HepG2 (cell line): ENCODE measurements at regions not wholly inside any gene's neighbourhood (a gene's known extent, or its start where the extent isn't known, plus 50 kb on each side); places are given as distances from the start of the nearest gene placed in this dataset.

Experiments used
- ATAC-seq: fragments of 200-7000 bp; cut with Tn5 transposase; 3 replicates; pipeline ENCODE4 v1.9.1; 2020; ENCODE audit warnings: mild to moderate bottlenecking, moderate library complexity
- BruUV-seq: library from RNA; stranded (reverse); fragments of 400-500 nt; replicated peaks from 2 replicates; lab custom pipeline; 2021; lab: Mats Ljungman, UMichigan
- CTCF ChIA-PET: fragments of 300-600 bp; formaldehyde crosslinking; extraction: SDS; loops from one replicate; lab custom pipeline; 2021; ENCODE audit warnings: low total read pairs, inconsistent platforms, low intra/inter-chr PET ratio; lab: Yijun Ruan, JAX
- POLR2A ChIA-PET: fragments of 350-600 bp; sonication (Branson Sonifier 250); formaldehyde crosslinking; loops from one replicate; lab custom pipeline; 2020; ENCODE audit warnings: antibody characterized with exemption, inconsistent platforms; lab: Yijun Ruan, JAX
- DNase-seq: peaks from one replicate; pipeline ENCODE4 v3.0.0-alpha.2; 2015; ENCODE audit warnings: low spot score
- FAIRE-seq: peaks from 3 replicates; lab custom pipeline; 2011; peaks lifted over from hg19 to GRCh38; lab: Jason Lieb, UNC
- H2AFZ ChIP-seq: one replicate; pipeline ENCODE4 v1.6.1; 2011; ENCODE audit warnings: low read length, inconsistent platforms
- H3K27ac ChIP-seq: fragments of 300-600 bp; 3 replicates; pipeline ENCODE4 v1.8.0; 2011; ENCODE audit warnings: mixed run types, mild to moderate bottlenecking, mixed read lengths, low read length, inconsistent platforms; ENCODE audit not compliant: insufficient read depth; ENCODE audit errors: extremely low read length
- H3K27me3 ChIP-seq, 2 experiments: fragments of 200-600 bp in 1 of 2; 2 replicates in 1 of 2; 3 replicates in 1 of 2; pipeline versions ENCODE4 v1.6.0 to v1.8.0; 2011; ENCODE audit warnings: low read length in 2 of 2, mild to moderate bottlenecking in 2 of 2, moderate library complexity in 2 of 2, inconsistent platforms in 1 of 2; ENCODE audit not compliant: insufficient read depth in 2 of 2, control insufficient read depth in 1 of 2
- H3K36me3 ChIP-seq, 2 experiments: fragments of 200-600 bp in 1 of 2; replicated peaks in 1 of 2; 2 replicates in 1 of 2; 3 replicates in 1 of 2; pipeline versions ENCODE4 v1.5.1 to v1.8.0; 2011; ENCODE audit warnings: low read length in 2 of 2, inconsistent platforms in 1 of 2; ENCODE audit not compliant: insufficient read depth in 2 of 2, control insufficient read depth in 1 of 2
- H3K4me1 ChIP-seq: 2 replicates; pipeline ENCODE4 v1.5.1; 2012; ENCODE audit warnings: low read length, inconsistent platforms; ENCODE audit not compliant: insufficient read depth
- H3K4me2 ChIP-seq: 2 replicates; pipeline ENCODE4 v1.6.0; 2011; ENCODE audit warnings: low read depth, low read length, inconsistent platforms
- H3K4me3 ChIP-seq, 3 experiments: fragments of 200-600 bp in 1 of 3; sonication (generic), shearing (Covaris generic) in 1 of 3; replicated peaks in 1 of 3; 2 replicates each; pipeline ENCODE4 v1.5.1; 2011 to 2016; ENCODE audit warnings: low read length in 3 of 3, inconsistent platforms in 2 of 3, low read depth in 2 of 3, mild to moderate bottlenecking in 2 of 3, control low read depth in 1 of 3, mixed read lengths in 1 of 3; ENCODE audit not compliant: insufficient read depth in 1 of 3
- H3K79me2 ChIP-seq: one replicate; pipeline ENCODE4 v1.6.1; 2011; ENCODE audit warnings: low read length, inconsistent platforms; ENCODE audit not compliant: insufficient read depth
- H3K9ac ChIP-seq: 2 replicates; pipeline ENCODE4 v1.6.0; 2011; ENCODE audit warnings: mild to moderate bottlenecking, low read depth, low read length, inconsistent platforms; ENCODE audit not compliant: insufficient read depth
- H3K9me3 ChIP-seq: 2 replicates; pipeline ENCODE4 v1.5.1; 2012; ENCODE audit warnings: mild to moderate bottlenecking, low read length
- H4K20me1 ChIP-seq: 2 replicates; pipeline ENCODE4 v1.6.0; 2011; ENCODE audit warnings: inconsistent platforms, mild to moderate bottlenecking, low read length, moderate library complexity; ENCODE audit not compliant: insufficient read depth
- CEBPB ChIP-seq: IDR thresholded peaks from 2 replicates; pipeline ENCODE4 v1.6.1; 2011; ENCODE audit warnings: low read depth, low read length, improper control_type of control experiment, borderline replicate concordance
- MAFF ChIP-seq: IDR thresholded peaks from 2 replicates; pipeline ENCODE4 v1.6.1; 2011; ENCODE audit warnings: low read depth, low read length, improper control_type of control experiment
- MAFK ChIP-seq, 2 experiments: IDR thresholded peaks in 1 of 2; conservative IDR thresholded peaks in 1 of 2; 2 replicates each; pipeline ENCODE4 v1.6.1; 2011; ENCODE audit warnings: improper control_type of control experiment in 2 of 2, low read length in 2 of 2
- MLLT10 ChIP-seq: sonication (generic); formaldehyde crosslinking; IDR thresholded peaks from 2 replicates; pipeline ENCODE4 v1.4.0; 2020; ENCODE audit warnings: missing genetic modification reagents
- ZNF619 ChIP-seq: sonication (generic); formaldehyde crosslinking; IDR thresholded peaks from 2 replicates; pipeline ENCODE4 v1.4.0; 2020; ENCODE audit warnings: mild to moderate bottlenecking, missing genetic modification reagents
- WGBS: methylation state at CpG from one replicate; pipeline ENCODE4 v1.1.6; 2017; ENCODE audit warnings: low lambda C conversion rate; 5-methylcytosine and 5-hydroxymethylcytosine counted together
- in situ Hi-C: cut with HindIII; loops from 2 replicates; pipeline ENCODE4 v1.10.0; 2017; ENCODE audit warnings: low pct_unique_long_range_greater_than_20kb; ENCODE audit not compliant: extremely low pct_ligation_motif_present
- intact Hi-C: fragments of 100-400 bp; cut with micrococcal nuclease; formaldehyde crosslinking; loops from one replicate; pipeline ENCODE4 v1.10.0; 2022; ENCODE audit not compliant: unreplicated experiment
- TF ChIP-seq, protein P1 (sequence below), 2 experiments: fragments of 450-650 bp in 1 of 2; sonication (generic) in 1 of 2; formaldehyde crosslinking; IDR thresholded peaks; 2 replicates each; pipeline versions ENCODE4 v1.5.0 to v1.8.0; 2020 to 2022; ENCODE audit warnings: mild to moderate bottlenecking in 1 of 2, missing genetic modification reagents in 1 of 2
- TF ChIP-seq, protein P2 (sequence below): sonication (generic); formaldehyde crosslinking; IDR thresholded peaks from 2 replicates; pipeline ENCODE4 v1.5.1; 2020; ENCODE audit warnings: mild to moderate bottlenecking, missing genetic modification reagents, moderate library complexity

DNA sequence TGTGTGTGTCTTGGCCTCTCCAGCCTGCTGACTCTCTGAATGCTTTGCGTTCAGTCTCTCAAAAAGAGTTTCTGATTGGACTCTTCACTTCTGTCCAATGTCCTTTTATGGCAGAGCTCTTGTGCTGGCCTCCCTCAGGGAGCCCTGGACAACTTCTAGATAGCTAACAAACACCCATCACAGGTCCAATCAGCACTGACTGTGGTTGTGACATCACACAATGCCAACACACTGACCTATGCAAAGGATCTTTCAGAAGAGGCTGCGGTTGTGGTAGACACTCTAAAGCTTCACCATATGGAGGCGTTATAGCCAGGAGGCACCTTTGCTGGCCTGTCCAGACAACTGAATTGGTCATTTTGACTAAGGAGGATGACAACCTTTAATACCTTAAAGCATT, 53.8 kb upstream of the LSM6 start (continued):
- no peak for TF ChIP-seq ZNF619 (CRISPR knock-in tag)

DNA sequence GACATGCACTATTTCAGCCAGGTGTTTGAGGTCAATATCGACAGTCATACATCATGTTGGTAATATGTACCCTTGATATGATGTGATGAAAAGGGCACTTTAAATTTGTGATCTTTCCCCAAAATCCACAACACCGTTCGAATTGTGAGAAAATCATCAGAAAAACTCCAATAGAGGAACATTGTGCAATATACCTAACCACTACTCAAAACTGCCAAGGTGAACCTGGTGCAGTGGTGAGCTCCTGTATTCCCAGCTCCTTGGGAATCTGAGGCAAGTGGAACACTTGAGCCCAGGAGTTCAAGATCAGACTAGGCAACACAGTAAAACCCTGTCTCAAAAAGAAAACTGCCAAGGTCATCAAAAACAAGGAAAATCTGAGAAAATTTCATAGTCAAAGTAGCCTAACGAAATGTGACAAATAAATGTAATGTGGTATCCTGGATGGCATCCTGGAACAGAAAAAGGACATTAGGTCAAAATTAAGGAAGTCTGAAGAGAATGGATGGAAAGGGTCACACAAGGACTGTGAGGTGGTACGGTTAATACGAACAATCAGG, 55.6 kb upstream of the LSM6 start:
- CTCF ChIA-PET, result no interaction called here
- H3K4me1 ChIP-seq, result no peaks in the 10 kb centered on the region

More for the DNA sequence above, 55.6 kb upstream of the LSM6 start:
- H3K36me3 ChIP-seq, result no peaks in the 10 kb centered on the region
- H3K4me3 ChIP-seq, result no peak overlapping the region
- no peaks in the 10 kb centered on the region for H3K9me3 ChIP-seq
- H3K9ac ChIP-seq, result no peak overlapping the region
- no peak overlapping the region for H3K4me2 ChIP-seq
- TF ChIP-seq, protein P1, sequence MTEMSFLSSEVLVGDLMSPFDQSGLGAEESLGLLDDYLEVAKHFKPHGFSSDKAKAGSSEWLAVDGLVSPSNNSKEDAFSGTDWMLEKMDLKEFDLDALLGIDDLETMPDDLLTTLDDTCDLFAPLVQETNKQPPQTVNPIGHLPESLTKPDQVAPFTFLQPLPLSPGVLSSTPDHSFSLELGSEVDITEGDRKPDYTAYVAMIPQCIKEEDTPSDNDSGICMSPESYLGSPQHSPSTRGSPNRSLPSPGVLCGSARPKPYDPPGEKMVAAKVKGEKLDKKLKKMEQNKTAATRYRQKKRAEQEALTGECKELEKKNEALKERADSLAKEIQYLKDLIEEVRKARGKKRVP (CRISPR knock-in tag; IDR thresholded peaks at IDR 0.05), result no peak
- TF ChIP-seq, protein P2, sequence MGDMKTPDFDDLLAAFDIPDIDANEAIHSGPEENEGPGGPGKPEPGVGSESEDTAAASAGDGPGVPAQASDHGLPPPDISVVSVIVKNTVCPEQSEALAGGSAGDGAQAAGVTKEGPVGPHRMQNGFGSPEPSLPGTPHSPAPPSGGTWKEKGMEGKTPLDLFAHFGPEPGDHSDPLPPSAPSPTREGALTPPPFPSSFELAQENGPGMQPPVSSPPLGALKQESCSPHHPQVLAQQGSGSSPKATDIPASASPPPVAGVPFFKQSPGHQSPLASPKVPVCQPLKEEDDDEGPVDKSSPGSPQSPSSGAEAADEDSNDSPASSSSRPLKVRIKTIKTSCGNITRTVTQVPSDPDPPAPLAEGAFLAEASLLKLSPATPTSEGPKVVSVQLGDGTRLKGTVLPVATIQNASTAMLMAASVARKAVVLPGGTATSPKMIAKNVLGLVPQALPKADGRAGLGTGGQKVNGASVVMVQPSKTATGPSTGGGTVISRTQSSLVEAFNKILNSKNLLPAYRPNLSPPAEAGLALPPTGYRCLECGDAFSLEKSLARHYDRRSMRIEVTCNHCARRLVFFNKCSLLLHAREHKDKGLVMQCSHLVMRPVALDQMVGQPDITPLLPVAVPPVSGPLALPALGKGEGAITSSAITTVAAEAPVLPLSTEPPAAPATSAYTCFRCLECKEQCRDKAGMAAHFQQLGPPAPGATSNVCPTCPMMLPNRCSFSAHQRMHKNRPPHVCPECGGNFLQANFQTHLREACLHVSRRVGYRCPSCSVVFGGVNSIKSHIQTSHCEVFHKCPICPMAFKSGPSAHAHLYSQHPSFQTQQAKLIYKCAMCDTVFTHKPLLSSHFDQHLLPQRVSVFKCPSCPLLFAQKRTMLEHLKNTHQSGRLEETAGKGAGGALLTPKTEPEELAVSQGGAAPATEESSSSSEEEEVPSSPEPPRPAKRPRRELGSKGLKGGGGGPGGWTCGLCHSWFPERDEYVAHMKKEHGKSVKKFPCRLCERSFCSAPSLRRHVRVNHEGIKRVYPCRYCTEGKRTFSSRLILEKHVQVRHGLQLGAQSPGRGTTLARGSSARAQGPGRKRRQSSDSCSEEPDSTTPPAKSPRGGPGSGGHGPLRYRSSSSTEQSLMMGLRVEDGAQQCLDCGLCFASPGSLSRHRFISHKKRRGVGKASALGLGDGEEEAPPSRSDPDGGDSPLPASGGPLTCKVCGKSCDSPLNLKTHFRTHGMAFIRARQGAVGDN (CRISPR knock-in tag), result no peak
- TF ChIP-seq MAFK (conservative IDR thresholded peaks at IDR 0.05 in 1 of 2, IDR thresholded peaks at IDR 0.05 in 1 of 2; ENCODE audit: low read length in 2 of 2) (peak; percentile 70 to 82), MLLT10 (CRISPR knock-in tag) (no peak), MAFF (peak; percentile 67), CEBPB (peak; percentile 31; the same call in 1 of the 2 replicates)
- in situ Hi-C loops, result no loop called here
- FAIRE-seq, result no peak
- H3K27ac ChIP-seq, result no peak overlapping the region
- BruUV-seq, result no TSS peak
- intact Hi-C loops, result no loop called here
- WGBS, result 18% methylated on average over 6 of the region's 6 CpGs
- no peak overlapping the region for H2AFZ ChIP-seq
- H3K27me3 ChIP-seq, result no peaks in the 10 kb centered on the region
- no peaks in the 10 kb centered on the region for H3K79me2 ChIP-seq
- POLR2A ChIA-PET, result no interaction called here
- no peak for DNase-seq
- no peaks in the 10 kb centered on the region for H4K20me1 ChIP-seq
- no peak for ATAC-seq
